K562 (cell line): ENCODE measurements at regions not wholly inside any gene's neighbourhood (a gene's known extent, or its start where the extent isn't known, plus 50 kb on each side); places are given as distances from the start of the nearest gene placed in this dataset.

Source experiments
- ATAC-seq: fragments of 200-7000 bp; cut with Tn5 transposase; 3 replicates; pipeline ENCODE4 v1.9.1; 2020; ENCODE audit warnings: moderate library complexity
- BruUV-seq: library from RNA; stranded (reverse); fragments of 400-500 nt; replicated peaks from 2 replicates; lab custom pipeline; 2021; lab: Mats Ljungman, UMichigan
- CTCF ChIA-PET: fragments of 300-600 bp; formaldehyde crosslinking; extraction: SDS; loops from one replicate; lab custom pipeline; 2021; ENCODE audit warnings: low intra/inter-chr PET ratio; lab: Yijun Ruan, JAX
- POLR2A ChIA-PET: fragments of 300-600, 350-650 bp; sonication (Branson Sonifier 250); formaldehyde crosslinking; extraction: SDS; loops from one replicate; lab custom pipeline; 2021; ENCODE audit warnings: antibody characterized with exemption, inconsistent platforms; lab: Yijun Ruan, JAX
- DNase-seq, 4 experiments: peaks; one replicate each; pipeline versions ENCODE4 v3.0.0 to v3.0.0-alpha.2; 2011 to 2018; ENCODE audit warnings: low spot score in 3 of 4, mixed read lengths in 3 of 4; ENCODE audit errors: extremely low read depth in 1 of 4
- FAIRE-seq: peaks from 2 replicates; lab custom pipeline; 2011; peaks lifted over from hg19 to GRCh38; lab: Jason Lieb, UNC
- H2AFZ ChIP-seq: 2 replicates; pipeline ENCODE4 v1.6.0; 2011; ENCODE audit warnings: low read depth, low read length, control low read depth, inconsistent platforms
- H3K27ac ChIP-seq: fragments of 200-600 bp; 3 replicates; pipeline ENCODE4 v1.8.0; 2011; ENCODE audit warnings: low read depth, mild to moderate bottlenecking, control low read depth, inconsistent platforms, low read length, moderate library complexity, mixed read lengths; ENCODE audit errors: extremely low read depth
- H3K27me3 ChIP-seq, 2 experiments: fragments of 300-600 bp in 1 of 2; 2 replicates in 1 of 2; 3 replicates in 1 of 2; pipeline versions ENCODE4 v1.6.0 to v1.8.0; 2011; ENCODE audit warnings: inconsistent platforms in 2 of 2, low read length in 2 of 2, mild to moderate bottlenecking in 1 of 2, mixed read lengths in 1 of 2, moderate library complexity in 1 of 2; ENCODE audit not compliant: control insufficient read depth in 2 of 2, insufficient read depth in 2 of 2
- H3K36me3 ChIP-seq: fragments of 300-600 bp; 3 replicates; pipeline ENCODE4 v1.8.0; 2011; ENCODE audit warnings: mild to moderate bottlenecking, low read length, inconsistent platforms; ENCODE audit not compliant: control insufficient read depth, insufficient read depth
- H3K4me1 ChIP-seq, 2 experiments: fragments of 200-600 bp in 1 of 2; replicated peaks in 1 of 2; 2 replicates in 1 of 2; 3 replicates in 1 of 2; pipeline versions ENCODE4 v1.5.1 to v1.8.0; 2011; ENCODE audit warnings: inconsistent platforms in 2 of 2, low read length in 2 of 2, mild to moderate bottlenecking in 1 of 2, mixed read lengths in 1 of 2, moderate library complexity in 1 of 2; ENCODE audit not compliant: control insufficient read depth in 2 of 2, insufficient read depth in 2 of 2
- H3K4me2 ChIP-seq: 2 replicates; pipeline ENCODE4 v1.6.1; 2011; ENCODE audit warnings: low read length, control low read depth, inconsistent platforms, mixed read lengths; ENCODE audit not compliant: insufficient read depth
- H3K4me3 ChIP-seq: fragments of 200-600 bp; sonication (generic), shearing (Covaris generic); 2 replicates; pipeline ENCODE4 v1.5.1; 2016; ENCODE audit warnings: control low read depth, inconsistent platforms
- H3K79me2 ChIP-seq: fragments of 200-600 bp; 3 replicates; pipeline ENCODE4 v1.8.0; 2011; ENCODE audit warnings: low read length, inconsistent platforms; ENCODE audit not compliant: control insufficient read depth, insufficient read depth
- H3K9ac ChIP-seq, 2 experiments: 2 replicates each; pipeline versions ENCODE4 v1.6.0 to v1.6.1; 2011; ENCODE audit warnings: low read depth in 2 of 2, low read length in 2 of 2, control low read depth in 1 of 2, inconsistent platforms in 1 of 2, mild to moderate bottlenecking in 1 of 2, mixed read lengths in 1 of 2; ENCODE audit not compliant: insufficient read depth in 1 of 2
- H3K9me1 ChIP-seq: one replicate; pipeline ENCODE4 v1.6.0; 2011; ENCODE audit warnings: inconsistent platforms, mild to moderate bottlenecking, low read length, moderate library complexity; ENCODE audit not compliant: control insufficient read depth, insufficient read depth
- H3K9me3 ChIP-seq: replicated peaks from 2 replicates; pipeline ENCODE4 v1.5.1; 2011; ENCODE audit warnings: low read depth, low read length, inconsistent platforms; ENCODE audit not compliant: control insufficient read depth, insufficient read depth
- H4K20me1 ChIP-seq: replicated peaks from 2 replicates; pipeline ENCODE4 v1.6.1; 2011; ENCODE audit warnings: low read length, inconsistent platforms, mixed read lengths; ENCODE audit not compliant: control insufficient read depth, insufficient read depth
- ATF1 ChIP-seq, 2 experiments: fragments of 450-650 bp in 1 of 2; IDR thresholded peaks; 2 replicates each; pipeline ENCODE4 v1.6.1; 2016; ENCODE audit warnings: missing compliant biosample characterization in 1 of 2, missing genetic modification characterization in 1 of 2
- EP300 ChIP-seq: IDR thresholded peaks from 2 replicates; pipeline ENCODE4 v1.6.1; 2012; ENCODE audit warnings: low read length, improper control_type of control experiment
- NFXL1 ChIP-seq: fragments of 450-650 bp; formaldehyde crosslinking; IDR thresholded peaks from 2 replicates; pipeline ENCODE4 v1.4.0; 2021; ENCODE audit warnings: mild to moderate bottlenecking
- PHF8 ChIP-seq: fragments of 200-600 bp; sonication (generic); IDR thresholded peaks from 2 replicates; pipeline ENCODE4 v1.6.1; 2012; ENCODE audit warnings: mixed run types, mild to moderate bottlenecking, inconsistent platforms, low read length, moderate library complexity, borderline replicate concordance
- RBM17 ChIP-seq: fragments of 200-400 bp; formaldehyde crosslinking; IDR thresholded peaks from 2 replicates; pipeline ENCODE4 v1.6.1; 2017; ENCODE audit warnings: low read depth, mild to moderate bottlenecking, low read length, borderline replicate concordance
- ZNF354B ChIP-seq: fragments of 250-450 bp; sonication (Bioruptor Pico); IDR thresholded peaks from 2 replicates; pipeline ENCODE4 v1.4.0; 2020
- ZNF717 ChIP-seq: fragments of 250-450 bp; sonication (Bioruptor Pico); IDR thresholded peaks from 2 replicates; pipeline ENCODE4 v1.5.0; 2021
- WGBS: fragments of 100-300 bp; shearing (Covaris generic); methylation state at CpG from one replicate; pipeline ENCODE4 v1.1.6; 2016; ENCODE audit warnings: low coverage, mixed read lengths; ENCODE audit not compliant: insufficient coverage; ENCODE audit errors: missing lambda C conversion rate; 5-methylcytosine and 5-hydroxymethylcytosine counted together
- in situ Hi-C: fragments of 300-500 bp; cut with MboI; formaldehyde crosslinking; loops from 4 replicates; pipeline ENCODE4 v1.15.0; 2018; ENCODE audit warnings: inconsistent platforms, mixed read lengths
- intact Hi-C: fragments of 100-400 bp; cut with micrococcal nuclease; formaldehyde crosslinking; loops from 2 replicates; pipeline ENCODE4 v1.14.2; 2022
- TF ChIP-seq, protein P1 (sequence below): fragments of 250-450 bp; sonication (Bioruptor Pico); IDR thresholded peaks from 2 replicates; pipeline ENCODE4 v1.8.0; 2021; ENCODE audit warnings: moderate library complexity, mild to moderate bottlenecking, inconsistent platforms
- TF ChIP-seq, protein P2 (sequence below): fragments of 200-600 bp; sonication (generic); IDR thresholded peaks from one replicate; pipeline ENCODE4 v1.6.1; 2012; ENCODE audit warnings: mild to moderate bottlenecking, low read depth, low read length, inconsistent platforms
- TF ChIP-seq, protein P3 (sequence below): fragments of 250-450 bp; sonication (Bioruptor Pico); IDR thresholded peaks from 2 replicates; pipeline ENCODE4 v1.8.0; 2021; ENCODE audit warnings: borderline replicate concordance, mild to moderate bottlenecking, moderate library complexity; ENCODE audit not compliant: poor library complexity, severe bottlenecking

DNA sequence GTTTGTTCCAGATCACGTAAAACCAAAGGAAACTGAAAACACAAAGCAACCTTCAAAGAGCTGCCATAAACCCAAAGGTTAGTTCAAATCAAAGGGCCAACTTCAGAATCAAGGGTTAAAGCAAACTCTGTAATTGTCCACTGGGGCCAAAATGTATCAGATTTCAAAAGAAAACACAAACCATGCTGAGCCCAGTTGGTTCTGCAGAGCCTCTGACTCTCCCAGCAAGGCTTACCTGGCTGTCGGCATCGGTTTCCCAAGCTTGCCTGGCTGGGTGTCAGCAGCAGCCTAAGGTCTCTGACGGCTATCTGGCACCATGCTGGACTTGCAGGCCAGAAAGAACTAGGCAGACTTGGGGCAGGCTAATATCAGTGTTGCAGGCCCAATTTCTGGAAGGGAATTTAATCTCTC lies 125.3 kb downstream of the DAD1 start:
- CTCF ChIA-PET: no interaction called here
- BruUV-seq: no TSS peak
- TF ChIP-seq RBM17: no peak
- TF ChIP-seq NFXL1 (CRISPR knock-in tag): no peak
- TF ChIP-seq, protein P1, sequence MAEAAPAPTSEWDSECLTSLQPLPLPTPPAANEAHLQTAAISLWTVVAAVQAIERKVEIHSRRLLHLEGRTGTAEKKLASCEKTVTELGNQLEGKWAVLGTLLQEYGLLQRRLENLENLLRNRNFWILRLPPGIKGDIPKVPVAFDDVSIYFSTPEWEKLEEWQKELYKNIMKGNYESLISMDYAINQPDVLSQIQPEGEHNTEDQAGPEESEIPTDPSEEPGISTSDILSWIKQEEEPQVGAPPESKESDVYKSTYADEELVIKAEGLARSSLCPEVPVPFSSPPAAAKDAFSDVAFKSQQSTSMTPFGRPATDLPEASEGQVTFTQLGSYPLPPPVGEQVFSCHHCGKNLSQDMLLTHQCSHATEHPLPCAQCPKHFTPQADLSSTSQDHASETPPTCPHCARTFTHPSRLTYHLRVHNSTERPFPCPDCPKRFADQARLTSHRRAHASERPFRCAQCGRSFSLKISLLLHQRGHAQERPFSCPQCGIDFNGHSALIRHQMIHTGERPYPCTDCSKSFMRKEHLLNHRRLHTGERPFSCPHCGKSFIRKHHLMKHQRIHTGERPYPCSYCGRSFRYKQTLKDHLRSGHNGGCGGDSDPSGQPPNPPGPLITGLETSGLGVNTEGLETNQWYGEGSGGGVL: no peak
- TF ChIP-seq EP300: no peak
- TF ChIP-seq, protein P2, sequence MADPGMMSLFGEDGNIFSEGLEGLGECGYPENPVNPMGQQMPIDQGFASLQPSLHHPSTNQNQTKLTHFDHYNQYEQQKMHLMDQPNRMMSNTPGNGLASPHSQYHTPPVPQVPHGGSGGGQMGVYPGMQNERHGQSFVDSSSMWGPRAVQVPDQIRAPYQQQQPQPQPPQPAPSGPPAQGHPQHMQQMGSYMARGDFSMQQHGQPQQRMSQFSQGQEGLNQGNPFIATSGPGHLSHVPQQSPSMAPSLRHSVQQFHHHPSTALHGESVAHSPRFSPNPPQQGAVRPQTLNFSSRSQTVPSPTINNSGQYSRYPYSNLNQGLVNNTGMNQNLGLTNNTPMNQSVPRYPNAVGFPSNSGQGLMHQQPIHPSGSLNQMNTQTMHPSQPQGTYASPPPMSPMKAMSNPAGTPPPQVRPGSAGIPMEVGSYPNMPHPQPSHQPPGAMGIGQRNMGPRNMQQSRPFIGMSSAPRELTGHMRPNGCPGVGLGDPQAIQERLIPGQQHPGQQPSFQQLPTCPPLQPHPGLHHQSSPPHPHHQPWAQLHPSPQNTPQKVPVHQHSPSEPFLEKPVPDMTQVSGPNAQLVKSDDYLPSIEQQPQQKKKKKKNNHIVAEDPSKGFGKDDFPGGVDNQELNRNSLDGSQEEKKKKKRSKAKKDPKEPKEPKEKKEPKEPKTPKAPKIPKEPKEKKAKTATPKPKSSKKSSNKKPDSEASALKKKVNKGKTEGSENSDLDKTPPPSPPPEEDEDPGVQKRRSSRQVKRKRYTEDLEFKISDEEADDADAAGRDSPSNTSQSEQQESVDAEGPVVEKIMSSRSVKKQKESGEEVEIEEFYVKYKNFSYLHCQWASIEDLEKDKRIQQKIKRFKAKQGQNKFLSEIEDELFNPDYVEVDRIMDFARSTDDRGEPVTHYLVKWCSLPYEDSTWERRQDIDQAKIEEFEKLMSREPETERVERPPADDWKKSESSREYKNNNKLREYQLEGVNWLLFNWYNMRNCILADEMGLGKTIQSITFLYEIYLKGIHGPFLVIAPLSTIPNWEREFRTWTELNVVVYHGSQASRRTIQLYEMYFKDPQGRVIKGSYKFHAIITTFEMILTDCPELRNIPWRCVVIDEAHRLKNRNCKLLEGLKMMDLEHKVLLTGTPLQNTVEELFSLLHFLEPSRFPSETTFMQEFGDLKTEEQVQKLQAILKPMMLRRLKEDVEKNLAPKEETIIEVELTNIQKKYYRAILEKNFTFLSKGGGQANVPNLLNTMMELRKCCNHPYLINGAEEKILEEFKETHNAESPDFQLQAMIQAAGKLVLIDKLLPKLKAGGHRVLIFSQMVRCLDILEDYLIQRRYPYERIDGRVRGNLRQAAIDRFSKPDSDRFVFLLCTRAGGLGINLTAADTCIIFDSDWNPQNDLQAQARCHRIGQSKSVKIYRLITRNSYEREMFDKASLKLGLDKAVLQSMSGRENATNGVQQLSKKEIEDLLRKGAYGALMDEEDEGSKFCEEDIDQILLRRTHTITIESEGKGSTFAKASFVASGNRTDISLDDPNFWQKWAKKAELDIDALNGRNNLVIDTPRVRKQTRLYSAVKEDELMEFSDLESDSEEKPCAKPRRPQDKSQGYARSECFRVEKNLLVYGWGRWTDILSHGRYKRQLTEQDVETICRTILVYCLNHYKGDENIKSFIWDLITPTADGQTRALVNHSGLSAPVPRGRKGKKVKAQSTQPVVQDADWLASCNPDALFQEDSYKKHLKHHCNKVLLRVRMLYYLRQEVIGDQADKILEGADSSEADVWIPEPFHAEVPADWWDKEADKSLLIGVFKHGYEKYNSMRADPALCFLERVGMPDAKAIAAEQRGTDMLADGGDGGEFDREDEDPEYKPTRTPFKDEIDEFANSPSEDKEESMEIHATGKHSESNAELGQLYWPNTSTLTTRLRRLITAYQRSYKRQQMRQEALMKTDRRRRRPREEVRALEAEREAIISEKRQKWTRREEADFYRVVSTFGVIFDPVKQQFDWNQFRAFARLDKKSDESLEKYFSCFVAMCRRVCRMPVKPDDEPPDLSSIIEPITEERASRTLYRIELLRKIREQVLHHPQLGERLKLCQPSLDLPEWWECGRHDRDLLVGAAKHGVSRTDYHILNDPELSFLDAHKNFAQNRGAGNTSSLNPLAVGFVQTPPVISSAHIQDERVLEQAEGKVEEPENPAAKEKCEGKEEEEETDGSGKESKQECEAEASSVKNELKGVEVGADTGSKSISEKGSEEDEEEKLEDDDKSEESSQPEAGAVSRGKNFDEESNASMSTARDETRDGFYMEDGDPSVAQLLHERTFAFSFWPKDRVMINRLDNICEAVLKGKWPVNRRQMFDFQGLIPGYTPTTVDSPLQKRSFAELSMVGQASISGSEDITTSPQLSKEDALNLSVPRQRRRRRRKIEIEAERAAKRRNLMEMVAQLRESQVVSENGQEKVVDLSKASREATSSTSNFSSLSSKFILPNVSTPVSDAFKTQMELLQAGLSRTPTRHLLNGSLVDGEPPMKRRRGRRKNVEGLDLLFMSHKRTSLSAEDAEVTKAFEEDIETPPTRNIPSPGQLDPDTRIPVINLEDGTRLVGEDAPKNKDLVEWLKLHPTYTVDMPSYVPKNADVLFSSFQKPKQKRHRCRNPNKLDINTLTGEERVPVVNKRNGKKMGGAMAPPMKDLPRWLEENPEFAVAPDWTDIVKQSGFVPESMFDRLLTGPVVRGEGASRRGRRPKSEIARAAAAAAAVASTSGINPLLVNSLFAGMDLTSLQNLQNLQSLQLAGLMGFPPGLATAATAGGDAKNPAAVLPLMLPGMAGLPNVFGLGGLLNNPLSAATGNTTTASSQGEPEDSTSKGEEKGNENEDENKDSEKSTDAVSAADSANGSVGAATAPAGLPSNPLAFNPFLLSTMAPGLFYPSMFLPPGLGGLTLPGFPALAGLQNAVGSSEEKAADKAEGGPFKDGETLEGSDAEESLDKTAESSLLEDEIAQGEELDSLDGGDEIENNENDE: no peak
- no peak for TF ChIP-seq ZNF717
- TF ChIP-seq ZNF354B (CRISPR knock-in tag): no peak
- TF ChIP-seq, protein P3, sequence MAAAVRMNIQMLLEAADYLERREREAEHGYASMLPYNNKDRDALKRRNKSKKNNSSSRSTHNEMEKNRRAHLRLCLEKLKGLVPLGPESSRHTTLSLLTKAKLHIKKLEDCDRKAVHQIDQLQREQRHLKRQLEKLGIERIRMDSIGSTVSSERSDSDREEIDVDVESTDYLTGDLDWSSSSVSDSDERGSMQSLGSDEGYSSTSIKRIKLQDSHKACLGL (CRISPR knock-in tag): no peak
- no peak for TF ChIP-seq PHF8
- TF ChIP-seq ATF1 (CRISPR knock-in tag; IDR thresholded peaks at IDR 0.05): no peak
- no peak for TF ChIP-seq ATF1 (tag; IDR thresholded peaks at IDR 0.05)
- intact Hi-C loops: loop anchor here (5.0 kb wide), 1 partner anchor 36 kb away; no protein-coding TSS in a partner anchor
- POLR2A ChIA-PET: no interaction called here
- WGBS: 81% methylated on average over 3 of the region's 4 CpGs
- H3K4me2 ChIP-seq: no peak overlapping the region
- no peak overlapping the region for H3K27ac ChIP-seq
- in situ Hi-C loops: no loop called here
- no peak for DNase-seq
- H3K27me3 ChIP-seq: no peaks in the 10 kb centered on the region
- no peak overlapping the region for H2AFZ ChIP-seq
- H4K20me1 ChIP-seq: no peaks in the 10 kb centered on the region
- H3K9me1 ChIP-seq: no peaks in the 10 kb centered on the region
- no peaks in the 10 kb centered on the region for H3K79me2 ChIP-seq
- no peaks in the 10 kb centered on the region for H3K9me3 ChIP-seq
- FAIRE-seq: no peak
- no peaks in the 10 kb centered on the region for H3K36me3 ChIP-seq
- H3K9ac ChIP-seq: no peak overlapping the region
- H3K4me1 ChIP-seq: peaks cover 0 to 3% of the 10 kb centered on the region in 2 experiments; a peak in 3 of 5 replicates
- ATAC-seq: no peak
- H3K4me3 ChIP-seq: no peak overlapping the region
